ENCODE measurements at regions not wholly inside any gene's neighbourhood (a gene's known extent, or its start where the extent isn't known, plus 50 kb on each side); places are given as distances from the start of the nearest gene placed in this dataset.

DNA sequence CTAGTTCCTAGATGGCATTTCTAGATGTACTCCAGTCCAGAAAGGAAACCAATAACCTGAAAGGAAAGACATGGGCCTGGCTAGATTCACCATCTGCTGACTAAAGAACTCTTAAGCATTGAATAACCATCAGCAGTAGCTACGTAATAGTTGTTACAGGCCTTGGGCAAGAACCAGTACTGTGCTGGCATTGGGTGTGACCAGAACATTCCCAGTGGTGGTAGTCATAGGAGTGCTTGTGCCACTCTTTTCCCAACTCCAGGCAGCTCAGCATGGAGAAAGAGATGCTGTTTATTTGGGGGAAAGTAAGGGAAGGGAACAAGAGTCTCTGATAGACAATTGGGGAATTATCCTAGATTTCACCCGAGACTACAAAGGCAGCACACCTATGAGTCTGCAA, 333.3 kb downstream of the SLC16A7 start:
- no peak for DNase-seq

DNA sequence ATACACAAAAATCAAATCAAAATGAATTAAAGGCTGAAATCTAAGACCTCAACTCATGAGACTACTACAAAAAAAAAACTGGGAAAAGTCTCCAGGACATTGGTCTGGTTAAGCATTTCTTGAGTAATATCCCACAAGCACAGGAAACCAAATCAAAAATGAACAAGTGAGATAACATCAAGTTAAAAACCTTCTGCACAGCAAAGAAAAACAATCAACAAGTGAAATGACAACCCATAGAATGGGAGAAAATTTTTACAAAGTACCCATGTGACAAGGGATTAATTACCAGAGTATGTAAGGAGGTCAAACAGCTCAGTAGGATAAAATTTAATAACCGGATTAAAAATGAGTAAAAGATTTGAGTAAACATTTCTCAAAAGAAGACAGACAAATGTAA, 338.7 kb downstream of the SLC16A7 start:
- no peak for DNase-seq

DNA sequence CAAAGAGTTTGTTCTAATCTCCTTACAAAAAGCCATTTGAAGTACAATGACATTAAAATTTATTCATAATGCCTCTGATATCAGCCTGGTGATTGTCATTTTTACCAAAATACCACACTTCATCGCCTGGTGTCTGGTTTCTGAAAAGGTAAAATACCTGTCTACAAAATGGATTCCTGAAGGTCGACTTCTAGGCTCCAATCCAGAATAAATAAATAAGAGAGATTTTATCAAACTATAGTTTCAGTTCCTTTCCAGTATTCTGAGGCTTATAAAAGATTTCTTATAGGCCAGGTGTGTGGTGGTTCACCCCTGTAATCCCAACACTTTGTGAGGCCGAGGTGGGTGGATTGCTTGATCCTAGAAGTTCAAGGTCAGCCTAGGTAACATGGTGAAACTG, 340.7 kb downstream of the SLC16A7 start:
- no peak for DNase-seq

DNA sequence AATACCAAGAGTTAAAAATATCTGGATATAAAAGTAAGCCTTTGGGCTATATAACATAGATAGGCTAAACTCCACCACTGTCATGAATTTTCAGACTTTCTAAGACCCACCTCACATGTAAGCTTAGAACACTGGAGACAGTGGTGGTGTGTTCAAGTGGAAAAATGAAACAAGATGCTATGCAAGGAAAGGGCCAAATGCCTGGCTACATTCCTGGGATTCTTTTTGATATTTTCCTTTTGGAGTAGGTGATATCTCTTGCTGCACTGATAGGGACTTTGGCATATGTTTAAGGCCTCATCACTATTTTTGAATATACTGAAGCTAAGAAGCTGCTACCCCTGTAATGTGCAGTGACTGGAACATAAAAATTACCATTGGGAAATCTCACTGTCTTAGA, 341.3 kb downstream of the SLC16A7 start:
- no peak for DNase-seq

DNA sequence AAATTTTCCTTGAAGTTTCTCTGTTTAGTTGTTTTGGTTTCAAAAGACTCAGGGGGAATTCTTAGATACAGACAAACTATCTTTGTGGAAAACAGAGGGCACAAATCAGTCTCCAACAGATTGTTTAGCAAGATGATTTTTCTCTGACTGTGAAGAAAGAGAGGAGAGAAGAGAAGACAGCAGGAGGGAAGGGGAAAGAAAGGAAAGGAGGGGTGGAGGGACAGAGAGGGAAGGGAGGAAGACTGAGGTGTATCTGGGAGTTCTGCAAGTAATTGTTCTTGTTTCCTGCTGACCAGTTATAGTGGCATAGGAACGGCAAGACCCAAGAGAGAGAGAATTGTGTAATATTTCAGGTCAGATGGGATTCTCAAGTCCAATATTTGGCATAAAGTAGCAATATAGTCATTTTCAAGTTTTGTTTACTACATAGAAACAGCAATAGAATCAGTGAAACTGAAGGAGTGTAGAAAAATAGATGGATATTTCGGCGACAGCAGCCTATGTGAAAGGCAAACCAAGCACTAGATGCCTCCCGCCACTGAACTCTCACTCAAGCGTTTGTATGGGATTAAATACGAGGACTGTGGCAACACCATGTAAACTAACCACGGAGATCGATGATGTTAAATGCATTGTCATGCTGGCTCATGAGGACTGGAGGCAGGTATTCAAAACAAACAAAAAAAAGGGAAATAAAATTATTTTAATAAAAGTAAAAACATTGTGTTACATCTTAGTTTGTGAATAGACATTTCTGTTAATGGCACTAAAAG, 342.5 kb downstream of the SLC16A7 start:
- no peak for DNase-seq

DNA sequence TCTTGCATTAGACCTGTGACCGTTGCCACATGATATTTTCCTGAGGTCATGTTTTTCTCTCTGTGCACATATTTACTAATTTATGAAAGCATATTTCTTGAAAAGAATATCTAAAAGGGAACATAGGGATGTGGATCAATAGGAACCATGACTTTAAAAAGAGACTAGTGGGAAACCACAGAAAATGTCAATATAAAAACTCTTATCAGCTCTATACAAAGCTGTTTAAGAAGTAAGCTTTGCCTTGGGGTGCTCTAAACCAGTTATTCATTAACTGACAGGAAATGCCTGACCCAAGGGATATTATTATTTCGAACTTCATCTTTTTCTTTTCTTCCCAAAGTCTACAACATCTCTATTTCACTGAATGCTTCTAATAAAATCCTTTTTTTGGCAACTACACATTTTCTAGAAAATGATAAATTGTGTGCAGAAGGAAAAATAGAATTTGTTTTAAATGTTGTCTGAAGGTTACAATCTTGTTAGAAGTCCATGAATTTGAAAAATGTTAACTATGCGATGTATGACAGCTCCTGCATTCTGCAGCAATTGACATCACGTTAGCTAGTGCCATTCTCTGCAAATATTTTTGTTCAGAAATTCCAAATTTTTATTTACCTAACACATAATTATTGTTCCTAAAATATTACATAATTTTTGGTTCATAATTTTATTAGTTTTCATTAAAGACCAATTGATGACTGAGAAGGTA, 345.0 kb downstream of the SLC16A7 start:
- no peak for DNase-seq

DNA sequence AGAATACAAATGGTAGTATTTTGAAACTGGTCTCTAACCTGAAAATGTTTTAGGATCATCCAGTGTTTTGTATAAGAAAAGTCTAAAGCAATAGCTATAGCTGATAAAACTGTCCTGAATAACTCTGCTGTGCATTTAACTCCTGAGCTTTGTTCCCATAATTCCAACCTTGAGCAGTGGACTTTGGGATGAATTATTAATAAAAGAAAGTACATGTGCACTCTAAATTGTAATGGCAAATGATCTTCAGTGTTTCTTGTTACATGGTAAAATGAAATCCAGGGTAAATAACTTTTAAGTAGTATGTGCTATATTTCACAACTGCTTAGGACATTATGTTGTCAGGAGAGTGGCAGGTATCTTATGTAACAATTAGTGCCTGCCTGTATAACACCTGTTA, 345.6 kb downstream of the SLC16A7 start:
- DNase-seq: no peak

DNA sequence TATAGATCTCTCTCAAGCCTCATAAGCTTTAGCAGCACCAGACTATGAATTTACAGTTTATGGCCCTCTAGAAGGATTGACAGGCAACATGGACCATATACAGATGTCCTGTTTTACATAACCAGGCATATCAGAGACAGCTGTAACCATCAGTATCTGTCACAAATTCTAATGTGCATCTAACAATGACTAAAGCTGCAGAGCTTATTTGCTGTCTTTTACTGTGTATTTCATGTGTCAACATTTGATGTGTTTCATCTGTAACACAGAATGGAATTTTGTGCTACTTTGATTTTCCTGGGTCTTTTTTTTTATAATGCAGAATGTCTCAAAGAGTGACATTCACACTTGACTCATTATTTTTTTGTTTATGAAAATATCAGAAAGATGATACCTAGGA, 348.3 kb downstream of the SLC16A7 start:
- no peak for DNase-seq

DNA sequence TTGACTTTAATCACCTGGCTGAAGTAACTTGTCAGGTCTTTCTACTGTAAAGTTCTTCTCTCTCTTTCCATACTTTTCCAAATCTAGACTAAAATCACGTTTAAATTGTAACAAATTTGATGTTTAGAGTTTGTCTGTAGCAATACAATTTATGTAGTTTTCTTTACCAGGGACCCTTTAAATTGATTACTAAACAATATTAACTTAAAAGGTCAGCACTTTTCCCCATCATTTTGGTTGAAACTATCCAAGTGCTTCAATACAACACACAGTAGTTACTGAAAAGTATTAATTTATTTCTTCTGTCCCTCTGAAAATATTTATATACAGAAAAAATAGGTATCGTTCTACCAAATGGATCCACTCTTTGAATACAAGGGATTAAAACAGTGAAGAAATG, 350.8 kb downstream of the SLC16A7 start:
- no peak for DNase-seq

DNA sequence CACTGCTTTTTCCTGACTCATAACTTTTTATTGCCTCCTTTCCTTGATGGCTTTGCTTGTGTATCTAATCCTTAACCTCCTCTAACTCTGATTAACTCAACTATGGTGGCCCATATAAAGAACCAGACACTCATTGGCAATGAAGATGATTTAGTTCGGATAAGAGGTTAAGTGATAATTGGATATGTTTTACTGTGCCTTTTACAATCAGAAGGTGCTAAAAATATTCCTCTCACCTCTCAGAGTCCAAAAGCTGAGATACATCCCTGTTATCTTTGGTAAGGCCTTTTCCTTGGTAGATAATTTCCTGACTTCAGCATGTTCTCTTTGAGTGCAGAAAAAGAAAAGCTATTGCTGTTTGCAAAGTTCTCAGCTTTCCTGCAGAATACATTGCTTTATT, 367.7 kb downstream of the SLC16A7 start:
- DNase-seq: no peak

DNA sequence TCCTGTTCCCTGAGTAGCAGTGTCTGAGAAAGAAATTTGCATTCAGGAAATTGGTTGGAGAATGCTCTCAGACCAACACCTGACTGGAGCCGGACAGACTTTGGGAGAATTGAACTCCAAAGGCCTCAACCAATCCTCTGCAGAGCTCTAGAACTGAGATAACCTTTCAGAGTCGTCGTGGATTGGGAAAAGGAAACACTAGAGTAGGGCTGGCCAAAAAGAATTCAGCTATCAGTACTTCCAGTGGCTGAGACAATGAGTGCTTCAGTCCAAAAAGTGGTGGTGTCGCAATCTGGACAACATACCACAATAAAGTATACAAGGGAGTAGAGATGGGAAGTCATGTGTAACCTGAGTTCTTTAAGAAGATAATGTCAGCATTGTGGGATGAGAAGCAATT, 377.1 kb downstream of the SLC16A7 start:
- DNase-seq: no peak

DNA sequence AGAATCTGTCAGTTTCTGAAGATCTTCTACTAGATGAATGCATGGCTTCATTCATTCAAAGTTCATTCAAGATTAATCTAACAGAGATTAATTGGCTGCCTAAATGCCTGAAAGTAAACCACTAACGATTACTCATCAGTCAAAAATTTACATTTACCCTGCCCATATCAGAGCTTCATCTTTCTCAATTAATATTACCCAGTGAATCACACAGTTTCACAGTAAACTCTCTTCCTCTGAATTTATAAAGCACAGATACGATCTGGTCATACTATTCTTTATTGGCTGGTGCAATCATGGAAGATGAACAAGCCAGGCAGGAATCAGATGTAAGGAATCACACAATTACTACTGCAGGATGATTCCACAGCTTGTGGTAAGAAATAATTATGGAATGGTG, 377.7 kb downstream of the SLC16A7 start:
- no peak for DNase-seq

DNA sequence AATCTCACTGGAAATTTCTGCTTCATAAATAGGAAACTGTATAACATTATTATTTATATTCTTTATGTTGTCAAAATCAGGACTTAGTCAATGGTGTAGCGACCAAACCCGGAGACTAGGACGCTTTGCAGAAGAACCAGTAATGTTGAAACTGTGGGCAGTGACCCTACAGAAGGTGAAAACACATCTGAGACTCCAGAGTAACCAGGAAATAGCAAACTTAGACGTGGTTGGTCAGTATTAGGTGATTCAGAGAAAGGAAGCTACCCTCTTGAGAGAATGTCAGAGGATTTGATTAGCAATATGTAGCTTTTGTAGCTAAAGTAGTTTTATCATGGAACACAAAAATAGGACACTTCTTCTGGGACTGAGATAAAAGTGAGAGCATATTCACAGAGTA, 381.9 kb downstream of the SLC16A7 start:
- no peak for DNase-seq

DNA sequence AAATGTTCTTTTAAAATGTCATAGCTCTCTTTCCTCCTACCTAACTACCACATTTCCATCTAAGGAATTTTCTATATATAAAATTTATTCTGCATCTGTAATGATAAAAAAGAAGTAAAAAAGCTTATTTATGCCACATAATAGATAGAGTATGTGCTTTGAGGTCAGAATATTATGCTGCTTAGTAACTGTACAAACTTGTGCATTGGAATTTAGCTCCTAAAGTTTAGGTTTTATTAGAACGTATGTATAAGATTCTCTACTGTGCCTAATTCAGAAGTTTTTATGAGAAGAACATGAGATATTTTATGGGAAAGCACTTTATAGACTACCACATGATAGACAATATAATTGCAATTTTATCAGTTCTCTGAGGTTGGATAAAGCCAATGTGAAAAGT, 384.6 kb downstream of the SLC16A7 start:
- DNase-seq: no peak

DNA sequence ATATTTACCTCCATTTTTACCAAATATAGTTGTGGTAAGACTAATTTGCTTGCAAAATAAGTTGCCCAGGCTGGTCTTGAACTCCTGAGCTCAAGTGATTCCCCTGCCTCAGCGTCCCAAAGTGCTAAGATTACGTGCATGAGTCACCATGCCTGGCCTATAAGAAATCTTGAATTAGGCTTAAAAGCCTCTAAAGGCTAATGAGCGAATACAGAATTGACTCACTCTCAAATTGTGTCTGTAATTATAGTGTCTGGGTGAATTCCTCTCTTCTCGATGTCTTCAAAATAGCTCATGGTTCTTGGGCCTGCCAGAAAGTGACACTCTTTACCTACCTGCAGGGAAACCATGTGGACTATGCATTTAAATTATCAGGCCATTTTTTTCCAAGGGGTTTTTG, 403.5 kb downstream of the SLC16A7 start:
- no peak for DNase-seq

DNA sequence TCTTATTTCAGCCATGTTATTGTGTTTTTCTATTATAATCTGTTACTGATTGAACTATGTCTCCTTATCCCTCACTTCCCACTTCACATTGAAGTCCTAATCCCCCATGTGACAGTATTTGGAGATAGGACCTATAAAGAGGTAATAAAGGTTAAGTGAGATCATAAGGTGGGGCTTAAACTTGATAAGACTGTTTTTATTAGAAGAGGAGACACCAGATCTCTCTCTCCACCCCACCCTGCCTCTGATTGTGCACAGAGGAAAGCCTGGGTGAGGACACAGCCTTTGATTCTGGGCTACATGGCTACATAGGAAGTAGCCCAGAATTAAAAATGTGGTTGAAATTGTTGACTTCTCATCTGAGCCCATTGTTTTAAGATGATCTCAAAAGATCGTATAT, 414.7 kb downstream of the SLC16A7 start:
- no peak for DNase-seq

DNA sequence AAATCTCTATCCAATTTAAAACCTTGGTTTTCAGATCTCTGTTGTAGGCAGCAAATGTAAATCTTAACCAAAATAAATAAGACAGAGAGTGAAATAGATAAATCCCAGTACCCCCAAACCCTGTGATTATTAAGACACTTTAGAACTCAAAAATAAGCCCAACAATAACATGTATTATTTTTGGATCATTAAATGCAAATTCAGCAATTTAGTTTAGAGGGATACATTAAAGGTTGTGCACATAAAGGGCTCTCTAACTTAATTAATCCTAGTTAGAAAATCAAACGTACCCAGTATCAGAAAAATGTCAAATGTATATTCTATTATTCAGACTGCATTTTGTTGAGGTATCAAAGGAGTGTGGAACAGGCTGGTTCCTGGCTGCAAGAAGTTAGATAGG, 416.8 kb downstream of the SLC16A7 start:
- DNase-seq: no peak

DNA sequence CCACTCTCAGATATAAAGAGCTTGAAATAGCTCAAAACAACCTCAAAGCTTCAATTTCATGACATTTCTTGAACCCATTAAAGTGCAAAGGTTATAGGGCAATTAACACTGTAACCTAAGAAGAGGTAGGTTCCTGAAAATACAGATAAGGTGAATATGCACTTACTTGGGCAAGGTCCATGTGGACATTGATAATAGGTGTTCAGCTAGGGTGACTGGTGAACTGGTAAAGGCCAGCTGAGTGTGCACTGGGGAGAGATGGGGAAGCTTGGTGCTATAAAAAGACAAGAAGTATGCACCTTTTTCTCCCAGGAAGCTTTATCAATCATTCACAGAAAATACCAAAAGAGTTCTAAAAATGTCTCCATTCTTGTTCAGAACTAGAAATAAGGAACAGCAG, 418.6 kb downstream of the SLC16A7 start:
- DNase-seq: no peak

DNA sequence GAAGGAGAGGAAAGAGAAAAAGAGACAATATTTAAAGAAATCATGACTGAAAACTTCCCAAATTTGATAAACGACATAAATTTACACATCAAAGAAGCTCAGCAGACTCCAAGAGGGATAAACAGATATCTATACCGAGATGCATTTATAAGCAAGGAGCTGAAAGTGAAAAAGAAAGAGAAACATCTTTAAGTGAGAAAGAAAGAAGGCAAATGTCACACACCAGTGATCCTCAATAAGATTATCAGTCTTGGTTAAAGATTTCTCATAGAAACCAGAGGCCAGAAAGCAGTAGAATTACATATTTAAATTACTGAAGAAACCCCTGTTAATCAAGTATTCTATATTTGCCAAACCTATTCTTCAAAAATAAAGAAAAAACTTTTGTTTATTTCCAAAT, 424.2 kb downstream of the SLC16A7 start:
- DNase-seq: no peak

DNA sequence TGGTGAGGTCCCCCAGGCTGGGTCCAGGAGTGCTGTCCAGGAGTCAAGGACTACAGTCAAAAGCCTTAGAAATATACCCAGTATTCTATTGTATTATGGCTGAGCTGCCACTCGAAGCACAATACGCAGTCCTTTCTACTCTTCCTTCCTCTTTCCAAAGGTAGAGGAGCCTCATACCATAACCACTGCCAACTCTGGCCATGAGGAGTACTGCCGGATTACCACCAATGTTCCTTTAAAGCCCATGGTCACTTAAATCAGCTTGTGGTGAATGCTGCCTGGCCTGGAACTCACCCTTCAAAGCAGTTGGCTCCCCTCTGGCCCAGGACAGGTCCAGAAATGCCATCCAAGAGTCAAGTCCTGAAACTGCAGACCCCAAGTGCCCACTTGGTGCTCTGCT, 425.4 kb downstream of the SLC16A7 start:
- no peak for DNase-seq

DNA sequence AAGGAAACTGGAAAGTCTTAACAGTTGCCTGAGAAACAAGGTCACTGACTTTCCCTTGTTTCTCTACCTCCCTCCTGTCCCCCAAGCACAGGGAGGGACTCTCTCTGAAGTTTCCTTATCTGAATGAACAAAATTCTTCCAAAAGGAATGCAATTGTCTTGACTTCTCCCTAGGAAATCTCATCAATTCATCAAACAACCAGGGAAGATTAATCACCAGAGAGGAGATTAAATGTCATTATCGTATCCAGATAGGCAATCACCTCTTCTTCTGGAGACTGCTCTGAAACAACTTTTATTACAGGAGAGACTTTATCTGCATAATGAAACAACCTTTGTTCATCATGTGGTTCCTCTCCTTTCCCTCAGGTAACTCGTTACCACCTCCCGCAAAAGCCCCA, 431.4 kb downstream of the SLC16A7 start:
- DNase-seq: no peak

DNA sequence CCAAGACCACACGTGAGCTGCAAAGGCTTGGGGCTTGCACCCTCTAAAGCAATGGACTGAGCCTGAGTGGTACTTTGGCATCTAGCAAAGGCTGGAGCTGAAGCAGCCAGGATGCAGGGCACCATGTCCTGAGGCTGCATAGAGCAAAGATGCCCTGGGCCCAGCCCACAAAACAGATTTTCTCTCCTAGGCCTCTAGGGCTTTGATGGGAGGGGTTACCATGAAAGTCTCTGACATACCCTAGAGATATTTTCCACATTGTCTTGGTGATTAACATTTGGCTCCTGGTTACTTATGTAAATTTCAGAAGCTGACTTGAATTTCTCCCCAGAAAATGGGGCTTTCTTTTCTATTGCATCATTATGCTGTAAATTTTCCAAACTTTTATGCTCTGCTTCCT, 438.3 kb downstream of the SLC16A7 start:
- DNase-seq: no peak

DNA sequence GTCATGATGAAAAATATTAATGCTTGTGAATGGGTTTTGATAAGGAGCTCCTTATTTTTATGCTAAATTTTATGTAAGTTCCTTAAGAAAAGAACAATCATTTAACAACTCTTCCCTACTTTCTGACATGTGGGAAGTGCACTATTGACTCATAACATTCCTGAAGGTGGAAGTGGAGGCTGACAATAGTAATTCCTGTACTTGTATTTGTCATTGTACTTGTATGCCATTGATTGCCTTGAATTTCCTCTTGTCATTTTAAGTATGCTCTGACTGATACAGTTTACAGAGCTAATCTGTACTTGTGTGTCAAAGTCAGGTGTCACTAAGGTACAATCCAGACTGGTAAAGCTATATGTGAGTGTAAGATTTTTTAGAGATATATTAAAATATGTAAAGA, 440.0 kb downstream of the SLC16A7 start:
- DNase-seq: no peak

DNA sequence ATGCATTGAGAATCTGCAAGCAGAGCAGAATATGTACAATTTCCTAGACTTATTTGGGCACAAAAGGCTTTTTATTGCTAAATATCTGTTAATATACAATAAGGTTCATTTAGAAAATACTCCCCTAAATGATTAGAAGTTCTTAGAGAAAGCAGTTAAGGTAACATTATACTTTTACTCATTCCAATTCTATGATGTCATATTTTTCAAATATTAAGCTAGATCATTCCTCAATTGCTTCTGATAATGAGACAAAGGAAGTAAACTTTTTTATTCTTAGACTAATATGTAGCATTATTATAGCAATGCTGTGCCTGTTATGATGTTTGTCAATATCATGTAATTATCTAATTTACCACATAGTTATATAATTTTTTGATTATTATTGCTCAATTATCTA, 447.0 kb downstream of the SLC16A7 start:
- DNase-seq: no peak

Data from skin of body (tissue), 1 donor.